ENCODE measurements at regions not wholly inside any gene's neighbourhood (a gene's known extent, or its start where the extent isn't known, plus 50 kb on each side); places are given as distances from the start of the nearest gene placed in this dataset.

- no peak overlapping the region for H3K4me3 ChIP-seq (ENCODE audit: low read length)
- TF ChIP-seq, protein P1, sequence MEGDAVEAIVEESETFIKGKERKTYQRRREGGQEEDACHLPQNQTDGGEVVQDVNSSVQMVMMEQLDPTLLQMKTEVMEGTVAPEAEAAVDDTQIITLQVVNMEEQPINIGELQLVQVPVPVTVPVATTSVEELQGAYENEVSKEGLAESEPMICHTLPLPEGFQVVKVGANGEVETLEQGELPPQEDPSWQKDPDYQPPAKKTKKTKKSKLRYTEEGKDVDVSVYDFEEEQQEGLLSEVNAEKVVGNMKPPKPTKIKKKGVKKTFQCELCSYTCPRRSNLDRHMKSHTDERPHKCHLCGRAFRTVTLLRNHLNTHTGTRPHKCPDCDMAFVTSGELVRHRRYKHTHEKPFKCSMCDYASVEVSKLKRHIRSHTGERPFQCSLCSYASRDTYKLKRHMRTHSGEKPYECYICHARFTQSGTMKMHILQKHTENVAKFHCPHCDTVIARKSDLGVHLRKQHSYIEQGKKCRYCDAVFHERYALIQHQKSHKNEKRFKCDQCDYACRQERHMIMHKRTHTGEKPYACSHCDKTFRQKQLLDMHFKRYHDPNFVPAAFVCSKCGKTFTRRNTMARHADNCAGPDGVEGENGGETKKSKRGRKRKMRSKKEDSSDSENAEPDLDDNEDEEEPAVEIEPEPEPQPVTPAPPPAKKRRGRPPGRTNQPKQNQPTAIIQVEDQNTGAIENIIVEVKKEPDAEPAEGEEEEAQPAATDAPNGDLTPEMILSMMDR (conservative IDR thresholded peaks at IDR 0.05; ENCODE audit: low read depth, low read length), result no peak
- no peak for DNase-seq (ENCODE audit: low read depth)
These were observed 242.2 kb upstream of the RREB1 start for GRCh38 chr6:6865611-6866010.

DNA sequence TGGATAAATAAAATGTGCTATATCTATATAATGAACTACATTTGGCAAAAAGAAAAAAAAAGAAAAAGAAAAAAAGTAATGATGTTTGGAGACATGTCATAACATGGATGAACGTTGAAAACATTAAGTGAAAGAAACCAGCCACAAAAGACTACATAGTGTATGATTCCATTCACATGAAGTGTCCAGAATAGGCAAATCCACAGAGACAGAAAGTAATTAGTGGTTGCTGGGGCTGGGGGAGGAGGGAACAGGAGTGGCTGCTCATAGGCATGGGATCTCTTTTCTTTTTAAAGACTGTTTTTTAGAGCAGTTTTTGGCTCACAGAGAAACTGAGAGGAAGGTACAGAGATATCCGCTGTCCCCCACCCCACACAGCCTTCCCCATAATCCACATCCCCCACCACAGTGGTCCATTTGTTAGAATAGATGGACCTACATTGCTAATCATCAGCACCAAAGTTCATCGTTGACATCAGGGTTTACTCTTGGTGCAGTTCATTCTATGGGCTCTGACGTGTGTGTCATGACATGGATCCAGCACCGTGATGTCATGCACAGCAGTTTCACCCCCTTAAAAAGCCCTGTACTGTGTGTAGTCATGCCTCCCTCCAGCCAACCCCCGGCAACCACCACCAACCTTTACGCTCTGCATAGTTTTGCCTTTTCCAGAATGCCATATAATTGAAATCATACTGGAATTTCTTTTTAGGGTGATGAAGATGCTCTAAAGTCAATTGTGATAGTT lies 240.9 kb upstream of the RREB1 start:
- TF ChIP-seq, protein P1 (conservative IDR thresholded peaks at IDR 0.05; ENCODE audit: low read depth, low read length), result no peak
- H3K4me3 ChIP-seq (ENCODE audit: low read length), result no peak overlapping the region
- no peak for DNase-seq (ENCODE audit: low read depth)

GRCh38 chr6:6867404-6867799 lies 240.4 kb upstream of the RREB1 start:
- DNase-seq (ENCODE audit: low read depth), result no peak
- TF ChIP-seq, protein P1 (conservative IDR thresholded peaks at IDR 0.05; ENCODE audit: low read depth, low read length), result no peak
- H3K4me3 ChIP-seq (ENCODE audit: low read length), result no peak overlapping the region

DNA sequence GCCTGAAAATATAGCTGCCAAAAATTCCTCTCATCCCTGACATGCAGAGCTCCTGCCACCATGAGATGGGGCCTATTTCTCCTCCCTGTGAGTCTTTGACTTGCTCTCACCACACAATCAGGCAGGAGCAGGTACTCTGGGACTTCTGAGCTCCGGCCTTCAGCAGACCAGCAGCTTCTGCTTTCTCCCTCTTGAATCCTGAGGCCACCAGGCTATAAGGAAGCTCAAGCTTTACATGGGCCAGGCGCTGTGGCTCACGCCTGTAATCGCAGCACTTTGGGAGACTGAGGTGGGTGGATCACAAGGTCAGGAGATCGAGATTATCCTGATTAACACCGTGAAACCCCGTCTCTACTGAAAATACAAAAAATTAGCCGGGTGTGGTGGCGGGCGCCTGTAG lies 238.7 kb upstream of the RREB1 start:
- H3K4me3 ChIP-seq (ENCODE audit: low read length), result no peak overlapping the region
- TF ChIP-seq, protein P1 (conservative IDR thresholded peaks at IDR 0.05; ENCODE audit: low read depth, low read length), result no peak
- DNase-seq (ENCODE audit: low read depth), result no peak

DNA sequence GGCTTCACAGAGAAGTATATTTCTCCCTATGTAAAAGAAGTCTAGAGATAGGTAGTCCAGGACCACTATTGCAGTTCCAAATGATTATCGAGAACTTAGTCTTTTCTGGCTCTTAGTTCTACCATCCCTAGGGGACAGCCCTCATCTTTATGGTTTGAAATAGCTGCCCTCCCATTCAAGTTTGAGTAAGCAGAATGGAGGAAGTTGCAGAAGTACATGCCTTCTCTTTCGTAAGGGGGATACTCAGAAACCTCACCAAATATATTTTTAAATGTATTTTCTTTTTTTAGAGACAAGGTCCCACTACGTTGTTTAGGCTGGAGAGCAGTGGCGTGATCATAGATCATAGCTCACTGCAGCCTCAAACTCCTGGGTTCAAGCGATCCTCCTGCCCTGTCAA lies 236.8 kb upstream of the RREB1 start:
- TF ChIP-seq, protein P1 (conservative IDR thresholded peaks at IDR 0.05; ENCODE audit: low read depth, low read length), result no peak
- no peak for DNase-seq (ENCODE audit: low read depth)
- no peak overlapping the region for H3K4me3 ChIP-seq (ENCODE audit: low read length)

GRCh38 chr6:6872459-6873344 lies 235.1 kb upstream of the RREB1 start:
- TF ChIP-seq, protein P1 (conservative IDR thresholded peaks at IDR 0.05; ENCODE audit: low read depth, low read length), result no peak
- no peak for DNase-seq (ENCODE audit: low read depth)
- no peak overlapping the region for H3K4me3 ChIP-seq (ENCODE audit: low read length)
